ENCODE measurements at regions not wholly inside any gene's neighbourhood (a gene's known extent, or its start where the extent isn't known, plus 50 kb on each side); places are given as distances from the start of the nearest gene placed in this dataset.

DNA sequence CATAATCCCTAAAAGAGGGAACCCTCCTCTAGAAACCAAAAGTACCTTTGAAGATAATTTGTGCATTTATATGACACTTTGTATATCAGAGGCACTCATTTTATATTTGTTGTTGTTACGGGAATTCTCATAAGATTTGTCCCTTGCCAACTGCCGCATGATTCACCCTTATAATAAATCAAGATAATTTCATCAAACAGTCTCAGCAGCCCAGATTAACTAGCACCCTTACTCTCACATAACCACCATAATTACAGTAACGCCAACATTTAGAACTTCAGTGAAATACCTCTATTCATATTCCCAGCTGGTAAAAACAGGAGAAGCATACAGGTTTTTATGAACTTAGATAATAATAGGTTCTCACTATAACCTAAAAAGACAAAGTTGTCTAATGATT lies 271.9 kb downstream of the LRRC3B start:
- H3K4me3 Mint-ChIP-seq, result no peak overlapping the region
- intact Hi-C loops (cut with micrococcal nuclease), result no loop called here
- H3K4me1 Mint-ChIP-seq, result no peaks in the 10 kb centered on the region
- H3K36me3 ChIP-seq (replicated peaks in 1 of 2; ENCODE audit: control insufficient read depth in 1 of 2, insufficient read depth in 2 of 2, low read length in 2 of 2), result no peaks in the 10 kb centered on the region
- no peak overlapping the region for H3K27ac Mint-ChIP-seq
- no peaks in the 10 kb centered on the region for H3K27me3 Mint-ChIP-seq (ENCODE audit: low read depth in 3 of 3)
- no peak overlapping the region for H3K4me3 ChIP-seq (replicated peaks in 1 of 3; ENCODE audit: low read depth in 2 of 3, low read length in 3 of 3)
- TF ChIP-seq, protein P1, sequence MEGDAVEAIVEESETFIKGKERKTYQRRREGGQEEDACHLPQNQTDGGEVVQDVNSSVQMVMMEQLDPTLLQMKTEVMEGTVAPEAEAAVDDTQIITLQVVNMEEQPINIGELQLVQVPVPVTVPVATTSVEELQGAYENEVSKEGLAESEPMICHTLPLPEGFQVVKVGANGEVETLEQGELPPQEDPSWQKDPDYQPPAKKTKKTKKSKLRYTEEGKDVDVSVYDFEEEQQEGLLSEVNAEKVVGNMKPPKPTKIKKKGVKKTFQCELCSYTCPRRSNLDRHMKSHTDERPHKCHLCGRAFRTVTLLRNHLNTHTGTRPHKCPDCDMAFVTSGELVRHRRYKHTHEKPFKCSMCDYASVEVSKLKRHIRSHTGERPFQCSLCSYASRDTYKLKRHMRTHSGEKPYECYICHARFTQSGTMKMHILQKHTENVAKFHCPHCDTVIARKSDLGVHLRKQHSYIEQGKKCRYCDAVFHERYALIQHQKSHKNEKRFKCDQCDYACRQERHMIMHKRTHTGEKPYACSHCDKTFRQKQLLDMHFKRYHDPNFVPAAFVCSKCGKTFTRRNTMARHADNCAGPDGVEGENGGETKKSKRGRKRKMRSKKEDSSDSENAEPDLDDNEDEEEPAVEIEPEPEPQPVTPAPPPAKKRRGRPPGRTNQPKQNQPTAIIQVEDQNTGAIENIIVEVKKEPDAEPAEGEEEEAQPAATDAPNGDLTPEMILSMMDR (IDR thresholded peaks at IDR 0.05), result no peak
- peaks cover 0 to 3% of the 10 kb centered on the region in 2 donors for H3K9me3 ChIP-seq (replicated peaks in 1 of 2; ENCODE audit: control insufficient read depth in 1 of 2, insufficient read depth in 1 of 2, low read length in 2 of 2)
- no CpG with 5 or more reads among the region's 3 CpGs for WGBS (ENCODE audit: insufficient coverage)
- no peak for DNase-seq
- no peak overlapping the region for H3K9ac ChIP-seq (ENCODE audit: insufficient read depth, low read length, poor library complexity, severe bottlenecking)
- H3K27ac ChIP-seq (ENCODE audit: low read depth in 1 of 2, low read length in 2 of 2), result no peak overlapping the region
- H2AFZ ChIP-seq (ENCODE audit: insufficient read depth, low read depth, low read length, poor library complexity, severe bottlenecking), result no peak overlapping the region
- H3K9me3 Mint-ChIP-seq, result peaks cover 0 to 10% (median 3%) of the 10 kb centered on the region in 7 donors
- H3K4me1 ChIP-seq (ENCODE audit: control insufficient read depth in 1 of 2, insufficient read depth in 2 of 2, low read length in 2 of 2), result no peaks in the 10 kb centered on the region
- H4K20me1 ChIP-seq (ENCODE audit: insufficient read depth, low read length), result no peaks in the 10 kb centered on the region
- H3K79me2 ChIP-seq (ENCODE audit: insufficient read depth, low read length), result no peaks in the 10 kb centered on the region
- H3K36me3 Mint-ChIP-seq, result no peaks in the 10 kb centered on the region
- no peaks in the 10 kb centered on the region for H3K27me3 ChIP-seq (ENCODE audit: control insufficient read depth in 2 of 2, insufficient read depth in 2 of 2, low read length in 2 of 2)
- no peak overlapping the region for H3K4me2 ChIP-seq (replicated peaks; ENCODE audit: extremely low read depth, low read length, poor library complexity, severe bottlenecking)

DNA sequence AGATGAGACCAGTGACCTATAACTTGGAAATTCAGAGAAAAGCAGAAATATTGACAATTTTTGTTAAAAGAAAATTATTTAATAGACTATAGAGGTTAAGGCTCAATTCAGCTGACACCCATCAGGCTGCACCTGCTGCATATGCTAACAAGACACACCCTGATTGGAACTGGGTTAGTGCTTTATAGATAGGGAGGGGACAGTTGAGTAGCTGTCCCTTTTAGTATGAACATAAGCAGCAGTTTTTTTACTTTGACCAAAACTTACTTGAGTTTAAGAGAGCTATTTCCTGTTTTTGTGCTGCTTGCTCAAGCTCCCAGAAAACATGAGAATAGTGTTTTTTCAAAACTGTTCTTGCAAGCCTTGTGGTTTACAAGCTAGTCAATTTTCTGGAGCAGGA lies 292.6 kb downstream of the LRRC3B start:
- no peak for DNase-seq
- Histone ChIP-seq H3K36me3 (replicated peaks in 1 of 2; ENCODE audit: control insufficient read depth in 1 of 2, insufficient read depth in 2 of 2, low read length in 2 of 2) (no peaks in the 10 kb centered on the region), H3K4me1 (ENCODE audit: control insufficient read depth in 1 of 2, insufficient read depth in 2 of 2, low read length in 2 of 2) (no peaks in the 10 kb centered on the region), H2AFZ (ENCODE audit: insufficient read depth, low read depth, low read length, poor library complexity, severe bottlenecking) (no peak overlapping the region), H4K20me1 (ENCODE audit: insufficient read depth, low read length) (no peaks in the 10 kb centered on the region), H3K9me3 (replicated peaks in 1 of 2; ENCODE audit: control insufficient read depth in 1 of 2, insufficient read depth in 1 of 2, low read length in 2 of 2) (no peaks in the 10 kb centered on the region), H3K9ac (ENCODE audit: insufficient read depth, low read length, poor library complexity, severe bottlenecking) (no peak overlapping the region), H3K27me3 (ENCODE audit: control insufficient read depth in 2 of 2, insufficient read depth in 2 of 2, low read length in 2 of 2) (no peaks in the 10 kb centered on the region), H3K79me2 (ENCODE audit: insufficient read depth, low read length) (no peaks in the 10 kb centered on the region), H3K27ac (ENCODE audit: low read depth in 1 of 2, low read length in 2 of 2) (no peak overlapping the region), H3K4me2 (replicated peaks; ENCODE audit: extremely low read depth, low read length, poor library complexity, severe bottlenecking) (no peak overlapping the region), H3K4me3 (replicated peaks in 1 of 3; ENCODE audit: low read depth in 2 of 3, low read length in 3 of 3) (no peak overlapping the region)
- H3K27ac Mint-ChIP-seq, result no peak overlapping the region
- TF ChIP-seq, protein P1 (IDR thresholded peaks at IDR 0.05), result no peak
- peaks cover 1 to 5% (median 3%) of the 10 kb centered on the region in 7 donors for H3K9me3 Mint-ChIP-seq
- H3K4me3 Mint-ChIP-seq, result no peak overlapping the region
- intact Hi-C loops (cut with micrococcal nuclease), result no loop called here
- H3K27me3 Mint-ChIP-seq (ENCODE audit: low read depth in 3 of 3), result no peaks in the 10 kb centered on the region
- no peaks in the 10 kb centered on the region for H3K36me3 Mint-ChIP-seq
- no peaks in the 10 kb centered on the region for H3K4me1 Mint-ChIP-seq
